Kidney (tissue), 13 donors: ENCODE measurements at regions not wholly inside any gene's neighbourhood (a gene's known extent, or its start where the extent isn't known, plus 50 kb on each side); places are given as distances from the start of the nearest gene placed in this dataset.

Source experiments
- DNase-seq, 5 donors: peaks; one replicate each; pipeline ENCODE4 v3.0.0-alpha.2; 2013 to 2020
- FAIRE-seq: peaks from 2 replicates; lab custom pipeline; 2012; peaks lifted over from hg19 to GRCh38; lab: Jason Lieb, UNC
- H3K27ac ChIP-seq, 2 donors: one replicate each; pipeline ENCODE4 v1.7.0; 2013; ENCODE audit warnings: low read depth in 2 of 2, low read length in 2 of 2, inconsistent platforms in 1 of 2
- H3K27me3 ChIP-seq: one replicate; pipeline ENCODE4 v1.7.1; 2013; ENCODE audit warnings: low read length, inconsistent platforms; ENCODE audit not compliant: control insufficient read depth, insufficient read depth
- H3K36me3 ChIP-seq, 3 donors: one replicate each; pipeline versions ENCODE4 v1.7.0 to v1.7.1; 2013; ENCODE audit warnings: low read length in 3 of 3, control low read depth in 1 of 3, inconsistent platforms in 1 of 3; ENCODE audit not compliant: insufficient read depth in 3 of 3, control insufficient read depth in 2 of 3
- H3K4me1 ChIP-seq, 3 donors: one replicate each; pipeline versions ENCODE4 v1.7.0 to v1.7.1; 2013; ENCODE audit warnings: low read length in 3 of 3, inconsistent platforms in 1 of 3, low read depth in 1 of 3; ENCODE audit not compliant: control insufficient read depth in 2 of 3, insufficient read depth in 2 of 3
- H3K4me3 ChIP-seq, 3 donors: one replicate each; pipeline versions ENCODE4 v1.7.0 to v1.8.1; 2013; ENCODE audit warnings: low read length in 3 of 3, control low read depth in 1 of 3, inconsistent platforms in 1 of 3
- H3K9ac ChIP-seq, 3 donors: one replicate each; pipeline versions ENCODE4 v1.7.0 to v1.7.1; 2013; ENCODE audit warnings: low read length in 3 of 3, control low read depth in 1 of 3, inconsistent platforms in 1 of 3
- H3K9me3 ChIP-seq, 3 donors: one replicate each; pipeline versions ENCODE4 v1.7.0 to v1.7.1; 2013; ENCODE audit warnings: low read length in 3 of 3, control low read depth in 1 of 3, inconsistent platforms in 1 of 3; ENCODE audit not compliant: control insufficient read depth in 2 of 3, insufficient read depth in 1 of 3
- intact Hi-C: fragments of 100-400 bp; cut with DNase I; formaldehyde crosslinking; loops from one replicate; pipeline ENCODE4 v1.11.1; 2022
- TF ChIP-seq, protein P1 (sequence below): IDR thresholded peaks from 3 replicates; pipeline ENCODE4 v1.5.1; 2012; ENCODE audit warnings: mild to moderate bottlenecking, moderate library complexity, borderline replicate concordance; ENCODE audit not compliant: insufficient read depth; ENCODE audit errors: extremely low read depth
- donor health status: control.
- donor health status: control.
- donor health status: control.
- donor health status: control.
- donor health status: control.
- donor health status: DM: yes; HTN: yes; CAD: no.
- donor health status: Normal renal cell carcinoma (clear cell type).

DNA sequence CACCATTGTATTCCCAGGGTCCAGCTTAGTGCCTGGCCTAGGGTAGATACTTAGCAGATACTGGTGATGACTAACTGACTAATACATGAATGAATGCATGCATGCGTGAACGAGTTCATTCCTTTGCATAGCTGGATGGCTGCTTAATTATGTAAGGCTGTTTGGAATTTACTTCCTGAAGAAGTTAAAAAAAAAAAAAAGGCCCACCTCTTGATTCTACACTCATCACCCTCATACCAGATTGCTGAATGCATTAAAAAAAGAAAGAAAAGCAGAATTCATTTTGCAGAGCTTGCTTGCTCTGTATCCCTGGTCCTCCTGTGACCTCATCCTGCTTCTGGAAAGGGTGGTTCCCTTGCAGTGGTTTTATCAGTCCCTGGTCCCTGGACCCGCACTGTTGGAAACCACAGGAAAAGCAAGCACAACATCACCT lies 277.6 kb upstream of the CFAP20DC start:
- no peaks in the 10 kb centered on the region for H3K4me1 ChIP-seq
- H3K27me3 ChIP-seq, result no peaks in the 10 kb centered on the region
- intact Hi-C loops, result no loop called here
- H3K4me3 ChIP-seq, result no peak overlapping the region
- H3K36me3 ChIP-seq, result no peaks in the 10 kb centered on the region
- TF ChIP-seq, protein P1, sequence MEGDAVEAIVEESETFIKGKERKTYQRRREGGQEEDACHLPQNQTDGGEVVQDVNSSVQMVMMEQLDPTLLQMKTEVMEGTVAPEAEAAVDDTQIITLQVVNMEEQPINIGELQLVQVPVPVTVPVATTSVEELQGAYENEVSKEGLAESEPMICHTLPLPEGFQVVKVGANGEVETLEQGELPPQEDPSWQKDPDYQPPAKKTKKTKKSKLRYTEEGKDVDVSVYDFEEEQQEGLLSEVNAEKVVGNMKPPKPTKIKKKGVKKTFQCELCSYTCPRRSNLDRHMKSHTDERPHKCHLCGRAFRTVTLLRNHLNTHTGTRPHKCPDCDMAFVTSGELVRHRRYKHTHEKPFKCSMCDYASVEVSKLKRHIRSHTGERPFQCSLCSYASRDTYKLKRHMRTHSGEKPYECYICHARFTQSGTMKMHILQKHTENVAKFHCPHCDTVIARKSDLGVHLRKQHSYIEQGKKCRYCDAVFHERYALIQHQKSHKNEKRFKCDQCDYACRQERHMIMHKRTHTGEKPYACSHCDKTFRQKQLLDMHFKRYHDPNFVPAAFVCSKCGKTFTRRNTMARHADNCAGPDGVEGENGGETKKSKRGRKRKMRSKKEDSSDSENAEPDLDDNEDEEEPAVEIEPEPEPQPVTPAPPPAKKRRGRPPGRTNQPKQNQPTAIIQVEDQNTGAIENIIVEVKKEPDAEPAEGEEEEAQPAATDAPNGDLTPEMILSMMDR, result no peak
- H3K9me3 ChIP-seq, result no peaks in the 10 kb centered on the region
- no peak overlapping the region for H3K27ac ChIP-seq
- DNase-seq (peak in 2 of 5 donors; percentile 38 to 55), FAIRE-seq (no peak)
- H3K9ac ChIP-seq, result no peak overlapping the region

- TF ChIP-seq, protein P1, result no peak
- H3K9me3 ChIP-seq, result no peaks in the 10 kb centered on the region
- no peaks in the 10 kb centered on the region for H3K4me1 ChIP-seq
- no peak for FAIRE-seq
- H3K27ac ChIP-seq, result no peak overlapping the region
- H3K27me3 ChIP-seq, result no peaks in the 10 kb centered on the region
- intact Hi-C loops, result no loop called here
- no peak overlapping the region for H3K4me3 ChIP-seq
- no peak for DNase-seq
- no peaks in the 10 kb centered on the region for H3K36me3 ChIP-seq
- no peak overlapping the region for H3K9ac ChIP-seq
Measured at GRCh38 chr3:59326246-59327024, 276.6 kb upstream of the CFAP20DC start.

GRCh38 chr3:59321881-59322540 lies 272.2 kb upstream of the CFAP20DC start:
- intact Hi-C loops, result no loop called here
- TF ChIP-seq, protein P1, result no peak
- Histone ChIP-seq H3K36me3 (no peaks in the 10 kb centered on the region), H3K27ac (no peak overlapping the region), H3K4me3 (no peak overlapping the region), H3K9ac (no peak overlapping the region), H3K4me1 (no peaks in the 10 kb centered on the region), H3K27me3 (no peaks in the 10 kb centered on the region), H3K9me3 (no peaks in the 10 kb centered on the region)
- DNase-seq (no peak), FAIRE-seq (no peak)
